ENCODE measurements at regions not wholly inside any gene's neighbourhood (a gene's known extent, or its start where the extent isn't known, plus 50 kb on each side); places are given as distances from the start of the nearest gene placed in this dataset.

GRCh38 chr2:67836866-67837265, 225.9 kb downstream of the C1D start:
- Histone ChIP-seq H3K27me3 (ENCODE audit: control insufficient read depth in 1 of 2, insufficient read depth in 2 of 2, low read length in 2 of 2) (no peaks in the 10 kb centered on the region), H3K36me3 (ENCODE audit: control insufficient read depth in 2 of 2, insufficient read depth in 2 of 2, low read length in 1 of 2) (no peaks in the 10 kb centered on the region), H3K4me3 (ENCODE audit: low read depth in 1 of 2, low read length in 2 of 2) (no peak overlapping the region), H3K27ac (ENCODE audit: low read depth in 2 of 2, low read length in 1 of 2) (no peak overlapping the region), H3K4me1 (ENCODE audit: control insufficient read depth in 2 of 2, insufficient read depth in 2 of 2, low read length in 1 of 2) (no peaks in the 10 kb centered on the region), H3K9me3 (ENCODE audit: control insufficient read depth in 2 of 2, insufficient read depth in 1 of 2, low read depth in 1 of 2, low read length in 1 of 2) (no peaks in the 10 kb centered on the region)
- 74 to 82% methylated on average over 5 of the region's 5 CpGs for WGBS, 2 donors

- H3K27me3 ChIP-seq (ENCODE audit: control insufficient read depth in 1 of 2, insufficient read depth in 2 of 2, low read length in 2 of 2) = no peaks in the 10 kb centered on the region
- 91% methylated on average over 3 of the region's 3 CpGs for WGBS, 2 donors
Measured at GRCh38 chr2:67838205-67838604, 224.6 kb downstream of the C1D start.

GRCh38 chr2:67839242-67839641, 223.6 kb downstream of the C1D start:
- 82 to 86% methylated on average over 3 of the region's 3 CpGs for WGBS, 2 donors
- no peaks in the 10 kb centered on the region for H3K27me3 ChIP-seq (ENCODE audit: control insufficient read depth in 1 of 2, insufficient read depth in 2 of 2, low read length in 2 of 2)
- no peaks in the 10 kb centered on the region for H3K4me1 ChIP-seq (ENCODE audit: control insufficient read depth in 2 of 2, insufficient read depth in 2 of 2, low read length in 1 of 2)
- no peak overlapping the region for H3K4me3 ChIP-seq (ENCODE audit: low read depth in 1 of 2, low read length in 2 of 2)
- H3K27ac ChIP-seq (ENCODE audit: low read depth in 2 of 2, low read length in 1 of 2) = no peak overlapping the region
- H3K36me3 ChIP-seq (ENCODE audit: control insufficient read depth in 2 of 2, insufficient read depth in 2 of 2, low read length in 1 of 2) = no peaks in the 10 kb centered on the region
- H3K9me3 ChIP-seq (ENCODE audit: control insufficient read depth in 2 of 2, insufficient read depth in 1 of 2, low read depth in 1 of 2, low read length in 1 of 2) = no peaks in the 10 kb centered on the region

More at GRCh38 chr2:67838205-67838604, 224.6 kb downstream of the C1D start:
- Histone ChIP-seq H3K36me3 (ENCODE audit: control insufficient read depth in 2 of 2, insufficient read depth in 2 of 2, low read length in 1 of 2) (no peaks in the 10 kb centered on the region), H3K4me3 (ENCODE audit: low read depth in 1 of 2, low read length in 2 of 2) (no peak overlapping the region), H3K27ac (ENCODE audit: low read depth in 2 of 2, low read length in 1 of 2) (no peak overlapping the region), H3K9me3 (ENCODE audit: control insufficient read depth in 2 of 2, insufficient read depth in 1 of 2, low read depth in 1 of 2, low read length in 1 of 2) (no peaks in the 10 kb centered on the region), H3K4me1 (ENCODE audit: control insufficient read depth in 2 of 2, insufficient read depth in 2 of 2, low read length in 1 of 2) (no peaks in the 10 kb centered on the region)

- 59 to 74% methylated on average over 3 of the region's 3 CpGs for WGBS, 2 donors
- H3K9me3 ChIP-seq (ENCODE audit: control insufficient read depth in 2 of 2, insufficient read depth in 1 of 2, low read depth in 1 of 2, low read length in 1 of 2) = no peaks in the 10 kb centered on the region
Measured at GRCh38 chr2:67839668-67840067, 223.1 kb downstream of the C1D start.

GRCh38 chr2:67840460-67841068, 222.2 kb downstream of the C1D start:
- Histone ChIP-seq H3K27ac (ENCODE audit: low read depth in 2 of 2, low read length in 1 of 2) (no peak overlapping the region), H3K36me3 (ENCODE audit: control insufficient read depth in 2 of 2, insufficient read depth in 2 of 2, low read length in 1 of 2) (no peaks in the 10 kb centered on the region), H3K4me3 (ENCODE audit: low read depth in 1 of 2, low read length in 2 of 2) (no peak overlapping the region), H3K27me3 (ENCODE audit: control insufficient read depth in 1 of 2, insufficient read depth in 2 of 2, low read length in 2 of 2) (no peaks in the 10 kb centered on the region), H3K9me3 (ENCODE audit: control insufficient read depth in 2 of 2, insufficient read depth in 1 of 2, low read depth in 1 of 2, low read length in 1 of 2) (no peaks in the 10 kb centered on the region), H3K4me1 (ENCODE audit: control insufficient read depth in 2 of 2, insufficient read depth in 2 of 2, low read length in 1 of 2) (no peaks in the 10 kb centered on the region)
- 33 to 40% methylated on average over 5 of the region's 5 CpGs for WGBS, 2 donors

More at GRCh38 chr2:67839668-67840067, 223.1 kb downstream of the C1D start:
- Histone ChIP-seq H3K4me1 (ENCODE audit: control insufficient read depth in 2 of 2, insufficient read depth in 2 of 2, low read length in 1 of 2) (no peaks in the 10 kb centered on the region), H3K27me3 (ENCODE audit: control insufficient read depth in 1 of 2, insufficient read depth in 2 of 2, low read length in 2 of 2) (no peaks in the 10 kb centered on the region), H3K36me3 (ENCODE audit: control insufficient read depth in 2 of 2, insufficient read depth in 2 of 2, low read length in 1 of 2) (no peaks in the 10 kb centered on the region), H3K4me3 (ENCODE audit: low read depth in 1 of 2, low read length in 2 of 2) (no peak overlapping the region), H3K27ac (ENCODE audit: low read depth in 2 of 2, low read length in 1 of 2) (no peak overlapping the region)

GRCh38 chr2:67841711-67842110, 221.1 kb downstream of the C1D start:
- WGBS, 2 donors = 55 to 61% methylated on average over 2 of the region's 2 CpGs
- H3K27me3 ChIP-seq (ENCODE audit: control insufficient read depth in 1 of 2, insufficient read depth in 2 of 2, low read length in 2 of 2) = no peaks in the 10 kb centered on the region

GRCh38 chr2:67842375-67842959, 220.3 kb downstream of the C1D start:
- Histone ChIP-seq H3K27ac (ENCODE audit: low read depth in 2 of 2, low read length in 1 of 2) (no peak overlapping the region), H3K4me1 (ENCODE audit: control insufficient read depth in 2 of 2, insufficient read depth in 2 of 2, low read length in 1 of 2) (no peaks in the 10 kb centered on the region)

More at GRCh38 chr2:67841711-67842110, 221.1 kb downstream of the C1D start:
- no peaks in the 10 kb centered on the region for H3K36me3 ChIP-seq (ENCODE audit: control insufficient read depth in 2 of 2, insufficient read depth in 2 of 2, low read length in 1 of 2)
- no peak overlapping the region for H3K4me3 ChIP-seq (ENCODE audit: low read depth in 1 of 2, low read length in 2 of 2)
- no peak overlapping the region for H3K27ac ChIP-seq (ENCODE audit: low read depth in 2 of 2, low read length in 1 of 2)
- no peaks in the 10 kb centered on the region for H3K9me3 ChIP-seq (ENCODE audit: control insufficient read depth in 2 of 2, insufficient read depth in 1 of 2, low read depth in 1 of 2, low read length in 1 of 2)
- no peaks in the 10 kb centered on the region for H3K4me1 ChIP-seq (ENCODE audit: control insufficient read depth in 2 of 2, insufficient read depth in 2 of 2, low read length in 1 of 2)

GRCh38 chr2:67844024-67844540, 218.7 kb downstream of the C1D start:
- Histone ChIP-seq H3K9me3 (ENCODE audit: control insufficient read depth in 2 of 2, insufficient read depth in 1 of 2, low read depth in 1 of 2, low read length in 1 of 2) (no peaks in the 10 kb centered on the region), H3K27ac (ENCODE audit: low read depth in 2 of 2, low read length in 1 of 2) (no peak overlapping the region), H3K4me3 (ENCODE audit: low read depth in 1 of 2, low read length in 2 of 2) (no peak overlapping the region), H3K27me3 (ENCODE audit: control insufficient read depth in 1 of 2, insufficient read depth in 2 of 2, low read length in 2 of 2) (no peaks in the 10 kb centered on the region), H3K36me3 (ENCODE audit: control insufficient read depth in 2 of 2, insufficient read depth in 2 of 2, low read length in 1 of 2) (no peaks in the 10 kb centered on the region), H3K4me1 (ENCODE audit: control insufficient read depth in 2 of 2, insufficient read depth in 2 of 2, low read length in 1 of 2) (no peaks in the 10 kb centered on the region)
- 73 to 75% methylated on average over 1 of the region's 1 CpG for WGBS, 2 donors

More at GRCh38 chr2:67842375-67842959, 220.3 kb downstream of the C1D start:
- H3K4me3 ChIP-seq (ENCODE audit: low read depth in 1 of 2, low read length in 2 of 2) = no peak overlapping the region
- 65 to 68% methylated on average over 9 of the region's 9 CpGs for WGBS, 2 donors
- no peaks in the 10 kb centered on the region for H3K36me3 ChIP-seq (ENCODE audit: control insufficient read depth in 2 of 2, insufficient read depth in 2 of 2, low read length in 1 of 2)
- H3K9me3 ChIP-seq (ENCODE audit: control insufficient read depth in 2 of 2, insufficient read depth in 1 of 2, low read depth in 1 of 2, low read length in 1 of 2) = no peaks in the 10 kb centered on the region
- no peaks in the 10 kb centered on the region for H3K27me3 ChIP-seq (ENCODE audit: control insufficient read depth in 1 of 2, insufficient read depth in 2 of 2, low read length in 2 of 2)

- Histone ChIP-seq H3K36me3 (ENCODE audit: control insufficient read depth in 2 of 2, insufficient read depth in 2 of 2, low read length in 1 of 2) (no peaks in the 10 kb centered on the region), H3K27ac (ENCODE audit: low read depth in 2 of 2, low read length in 1 of 2) (peak overlapping the region; percentile 3 to 11), H3K9me3 (ENCODE audit: control insufficient read depth in 2 of 2, insufficient read depth in 1 of 2, low read depth in 1 of 2, low read length in 1 of 2) (no peaks in the 10 kb centered on the region), H3K27me3 (ENCODE audit: control insufficient read depth in 1 of 2, insufficient read depth in 2 of 2, low read length in 2 of 2) (no peaks in the 10 kb centered on the region), H3K4me3 (ENCODE audit: low read depth in 1 of 2, low read length in 2 of 2) (no peak overlapping the region), H3K4me1 (ENCODE audit: control insufficient read depth in 2 of 2, insufficient read depth in 2 of 2, low read length in 1 of 2) (no peaks in the 10 kb centered on the region)
- 70 to 72% methylated on average over 8 of the region's 8 CpGs for WGBS, 2 donors
Measured at GRCh38 chr2:67845621-67846369, 217.0 kb downstream of the C1D start.

Measured in esophagus (tissue), 2 donors.